ENCODE measurements at regions not wholly inside any gene's neighbourhood (a gene's known extent, or its start where the extent isn't known, plus 50 kb on each side); places are given as distances from the start of the nearest gene placed in this dataset.

DNA sequence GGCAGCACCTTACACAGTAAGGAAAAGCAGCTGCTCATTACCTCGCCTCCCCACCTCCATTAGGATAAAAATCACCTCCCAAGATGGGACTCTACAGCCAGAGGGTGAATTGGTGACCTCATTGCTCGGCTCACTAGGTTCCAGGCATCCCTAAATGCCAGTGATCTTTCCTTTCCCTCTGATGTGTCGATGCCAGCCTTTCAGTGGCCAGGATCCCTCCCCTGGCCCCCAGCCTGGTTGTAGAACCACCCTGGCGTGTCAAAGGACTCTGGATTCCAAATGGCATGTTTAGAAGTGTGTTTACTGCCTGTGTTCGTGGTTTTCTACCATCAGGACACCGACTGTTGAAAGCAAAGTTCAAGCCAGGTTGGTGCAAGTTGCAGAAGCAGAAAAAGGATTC is 72.1 kb upstream of the LYRM9 start:
- Mint-ChIP-seq H3K9me3 (no peaks in the 10 kb centered on the region; the same call in 2 of the 3 replicates), H3K36me3 (ENCODE audit: low read depth) (no peaks in the 10 kb centered on the region), H3K27ac (no peak overlapping the region), H3K27me3 (ENCODE audit: insufficient read depth, low read depth, poor library complexity) (no peaks in the 10 kb centered on the region), H3K4me3 (no peak overlapping the region), H3K4me1 (peaks cover 10% of the 10 kb centered on the region)
- H3K27ac ChIP-seq (ENCODE audit: low read depth) = no peak overlapping the region
- no peaks in the 10 kb centered on the region for H3K27me3 ChIP-seq (ENCODE audit: insufficient read depth)
- H3K79me2 ChIP-seq (replicated peaks; ENCODE audit: insufficient read depth) = no peaks in the 10 kb centered on the region
- DNase-seq (ENCODE audit: low spot score) (no peak), ATAC-seq (no peak)
- peaks cover 12% of the 10 kb centered on the region; the same call in 1 of the 2 replicates for H3K4me1 ChIP-seq (ENCODE audit: insufficient read depth)
- H3K36me3 ChIP-seq (ENCODE audit: insufficient read depth) = no peaks in the 10 kb centered on the region
- 0 out of 2 replicates have a peak overlapping the region, but pooled peaks have one; percentile 32 for H2AFZ ChIP-seq
- H3K4me3 ChIP-seq = no peak overlapping the region
- H4K20me1 ChIP-seq (replicated peaks; ENCODE audit: insufficient read depth) = no peaks in the 10 kb centered on the region
- no peak for TF ChIP-seq ZNF331 (CRISPR knock-in tag; IDR thresholded peaks at IDR 0.05; ENCODE audit: low read depth)
- TF ChIP-seq, protein P1, sequence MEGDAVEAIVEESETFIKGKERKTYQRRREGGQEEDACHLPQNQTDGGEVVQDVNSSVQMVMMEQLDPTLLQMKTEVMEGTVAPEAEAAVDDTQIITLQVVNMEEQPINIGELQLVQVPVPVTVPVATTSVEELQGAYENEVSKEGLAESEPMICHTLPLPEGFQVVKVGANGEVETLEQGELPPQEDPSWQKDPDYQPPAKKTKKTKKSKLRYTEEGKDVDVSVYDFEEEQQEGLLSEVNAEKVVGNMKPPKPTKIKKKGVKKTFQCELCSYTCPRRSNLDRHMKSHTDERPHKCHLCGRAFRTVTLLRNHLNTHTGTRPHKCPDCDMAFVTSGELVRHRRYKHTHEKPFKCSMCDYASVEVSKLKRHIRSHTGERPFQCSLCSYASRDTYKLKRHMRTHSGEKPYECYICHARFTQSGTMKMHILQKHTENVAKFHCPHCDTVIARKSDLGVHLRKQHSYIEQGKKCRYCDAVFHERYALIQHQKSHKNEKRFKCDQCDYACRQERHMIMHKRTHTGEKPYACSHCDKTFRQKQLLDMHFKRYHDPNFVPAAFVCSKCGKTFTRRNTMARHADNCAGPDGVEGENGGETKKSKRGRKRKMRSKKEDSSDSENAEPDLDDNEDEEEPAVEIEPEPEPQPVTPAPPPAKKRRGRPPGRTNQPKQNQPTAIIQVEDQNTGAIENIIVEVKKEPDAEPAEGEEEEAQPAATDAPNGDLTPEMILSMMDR (conservative IDR thresholded peaks at IDR 0.05; ENCODE audit: low read depth in 2 of 2) = no peak
- no peak for TF ChIP-seq EZH2phosphoT487 (IDR thresholded peaks at IDR 0.05; ENCODE audit: unreplicated experiment)
- no peak for TF ChIP-seq CREB1 (CRISPR knock-in tag; IDR thresholded peaks at IDR 0.05; ENCODE audit: low read depth)
- TF ChIP-seq, protein P2, sequence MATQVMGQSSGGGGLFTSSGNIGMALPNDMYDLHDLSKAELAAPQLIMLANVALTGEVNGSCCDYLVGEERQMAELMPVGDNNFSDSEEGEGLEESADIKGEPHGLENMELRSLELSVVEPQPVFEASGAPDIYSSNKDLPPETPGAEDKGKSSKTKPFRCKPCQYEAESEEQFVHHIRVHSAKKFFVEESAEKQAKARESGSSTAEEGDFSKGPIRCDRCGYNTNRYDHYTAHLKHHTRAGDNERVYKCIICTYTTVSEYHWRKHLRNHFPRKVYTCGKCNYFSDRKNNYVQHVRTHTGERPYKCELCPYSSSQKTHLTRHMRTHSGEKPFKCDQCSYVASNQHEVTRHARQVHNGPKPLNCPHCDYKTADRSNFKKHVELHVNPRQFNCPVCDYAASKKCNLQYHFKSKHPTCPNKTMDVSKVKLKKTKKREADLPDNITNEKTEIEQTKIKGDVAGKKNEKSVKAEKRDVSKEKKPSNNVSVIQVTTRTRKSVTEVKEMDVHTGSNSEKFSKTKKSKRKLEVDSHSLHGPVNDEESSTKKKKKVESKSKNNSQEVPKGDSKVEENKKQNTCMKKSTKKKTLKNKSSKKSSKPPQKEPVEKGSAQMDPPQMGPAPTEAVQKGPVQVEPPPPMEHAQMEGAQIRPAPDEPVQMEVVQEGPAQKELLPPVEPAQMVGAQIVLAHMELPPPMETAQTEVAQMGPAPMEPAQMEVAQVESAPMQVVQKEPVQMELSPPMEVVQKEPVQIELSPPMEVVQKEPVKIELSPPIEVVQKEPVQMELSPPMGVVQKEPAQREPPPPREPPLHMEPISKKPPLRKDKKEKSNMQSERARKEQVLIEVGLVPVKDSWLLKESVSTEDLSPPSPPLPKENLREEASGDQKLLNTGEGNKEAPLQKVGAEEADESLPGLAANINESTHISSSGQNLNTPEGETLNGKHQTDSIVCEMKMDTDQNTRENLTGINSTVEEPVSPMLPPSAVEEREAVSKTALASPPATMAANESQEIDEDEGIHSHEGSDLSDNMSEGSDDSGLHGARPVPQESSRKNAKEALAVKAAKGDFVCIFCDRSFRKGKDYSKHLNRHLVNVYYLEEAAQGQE (IDR thresholded peaks at IDR 0.05; ENCODE audit: unreplicated experiment) = no peak
- TF ChIP-seq, protein P3, sequence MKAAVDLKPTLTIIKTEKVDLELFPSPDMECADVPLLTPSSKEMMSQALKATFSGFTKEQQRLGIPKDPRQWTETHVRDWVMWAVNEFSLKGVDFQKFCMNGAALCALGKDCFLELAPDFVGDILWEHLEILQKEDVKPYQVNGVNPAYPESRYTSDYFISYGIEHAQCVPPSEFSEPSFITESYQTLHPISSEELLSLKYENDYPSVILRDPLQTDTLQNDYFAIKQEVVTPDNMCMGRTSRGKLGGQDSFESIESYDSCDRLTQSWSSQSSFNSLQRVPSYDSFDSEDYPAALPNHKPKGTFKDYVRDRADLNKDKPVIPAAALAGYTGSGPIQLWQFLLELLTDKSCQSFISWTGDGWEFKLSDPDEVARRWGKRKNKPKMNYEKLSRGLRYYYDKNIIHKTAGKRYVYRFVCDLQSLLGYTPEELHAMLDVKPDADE (IDR thresholded peaks at IDR 0.05) = no peak
- TF ChIP-seq NANOG (IDR thresholded peaks at IDR 0.05; ENCODE audit: borderline replicate concordance) = no peak
- no peak for TF ChIP-seq POLR2AphosphoS5 (IDR thresholded peaks at IDR 0.05; ENCODE audit: low read depth)
- TF ChIP-seq EZH2 (IDR thresholded peaks at IDR 0.05; ENCODE audit: low read depth, unreplicated experiment) = no peak
- TF ChIP-seq ZNF114 (CRISPR knock-in tag; IDR thresholded peaks at IDR 0.05) = no peak
- H3K9me2 ChIP-seq (ENCODE audit: insufficient read depth) = 0 out of 2 replicates have a peak, but pooled peaks cover 1% of the 10 kb centered on the region
- H3K4me2 ChIP-seq = no peak overlapping the region
- no peaks in the 10 kb centered on the region for H3F3A ChIP-seq (replicated peaks; ENCODE audit: low read depth)
